Activated CD4-positive, alpha-beta memory T cell treated with anti-CD3 and anti-CD28 coated beads for 36 hours (primary cell): ENCODE measurements at regions not wholly inside any gene's neighbourhood (a gene's known extent, or its start where the extent isn't known, plus 50 kb on each side); places are given as distances from the start of the nearest gene placed in this dataset.

ENCODE experiments used
- CTCF ChIA-PET: fragments of 350-600 bp; sonication (Branson Sonifier 250); formaldehyde crosslinking; loops from one replicate; lab custom pipeline; 2021; ENCODE audit warnings: antibody characterized with exemption, inconsistent platforms; lab: Charles Lee
- POLR2A ChIA-PET: fragments of 350-600 bp; sonication (Branson Sonifier 250); formaldehyde crosslinking; loops from one replicate; lab custom pipeline; 2021; ENCODE audit warnings: antibody characterized with exemption; lab: Charles Lee
- DNase-seq: peaks from one replicate; pipeline ENCODE4 v3.0.0-alpha.2; 2020
- H3K27ac Mint-ChIP-seq: one replicate; pipeline ENCODE4 v1.8.0; 2021; ENCODE audit warnings: mixed read lengths
- H3K27me3 Mint-ChIP-seq: one replicate; pipeline ENCODE4 v1.8.0; 2021; ENCODE audit warnings: mixed read lengths
- H3K36me3 Mint-ChIP-seq: one replicate; pipeline ENCODE4 v1.8.0; 2021; ENCODE audit warnings: mixed read lengths
- H3K4me1 Mint-ChIP-seq: one replicate; pipeline ENCODE4 v1.8.0; 2021; ENCODE audit warnings: low read depth, mixed read lengths
- H3K4me3 Mint-ChIP-seq: one replicate; pipeline ENCODE4 v1.8.0; 2021; ENCODE audit warnings: mild to moderate bottlenecking, mixed read lengths
- H3K9me3 Mint-ChIP-seq: one replicate; pipeline ENCODE4 v1.8.0; 2021; ENCODE audit warnings: mixed read lengths
- intact Hi-C: fragments of 100-400 bp; cut with micrococcal nuclease; formaldehyde crosslinking; loops from one replicate; pipeline ENCODE4 v1.15.1; 2023

DNA sequence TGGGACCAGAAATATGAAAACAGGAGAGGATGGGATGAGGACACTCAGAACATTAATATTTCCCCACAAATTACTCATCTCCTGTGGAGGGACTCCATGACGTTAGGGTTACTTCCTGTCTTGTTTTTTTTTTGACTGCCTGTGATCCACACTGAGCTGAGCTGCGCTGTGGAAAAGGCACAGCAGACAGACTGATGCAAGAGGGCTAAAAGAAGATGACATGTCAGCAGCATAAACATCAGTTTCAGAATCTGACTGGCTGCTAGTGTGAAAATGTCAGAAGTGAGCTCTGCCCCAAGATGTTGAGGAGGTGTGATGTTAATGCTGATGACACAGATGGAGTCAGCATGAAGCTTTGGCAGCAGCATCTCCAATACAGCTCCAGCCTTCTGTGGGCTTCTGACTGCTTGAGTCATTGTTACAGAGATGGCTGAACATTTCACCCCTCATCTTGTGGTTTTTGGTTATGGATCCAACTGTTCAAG lies 286.8 kb downstream of the BLID start:
- DNase-seq = no peak
- no peak overlapping the region for H3K27ac Mint-ChIP-seq

DNA sequence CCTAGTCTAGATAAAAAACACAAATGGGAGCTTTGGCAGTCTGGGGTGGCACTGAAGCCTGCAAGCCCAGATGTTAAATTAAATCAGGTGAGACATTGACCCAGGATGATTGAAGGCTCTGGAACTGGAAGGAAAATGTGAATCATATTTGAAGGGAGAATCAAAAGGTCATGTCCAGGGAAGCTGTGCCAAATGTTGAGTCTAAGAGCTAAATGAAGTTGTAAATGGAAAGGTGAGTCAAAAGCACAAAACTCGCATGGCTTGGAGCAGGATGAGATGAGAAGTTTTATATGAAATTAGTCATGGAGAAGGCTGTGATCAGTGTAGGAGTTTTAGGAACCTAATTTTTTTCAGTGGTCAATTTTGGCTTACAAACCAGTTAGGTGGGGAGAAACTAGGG lies 301.1 kb downstream of the BLID start:
- intact Hi-C loops = no loop called here
- ChIA-PET CTCF (no interaction called here), POLR2A (no interaction called here)
- H3K4me3 Mint-ChIP-seq = no peak overlapping the region
- H3K27me3 Mint-ChIP-seq = no peaks in the 10 kb centered on the region
- H3K4me1 Mint-ChIP-seq = no peaks in the 10 kb centered on the region
- no peak for DNase-seq
- H3K36me3 Mint-ChIP-seq = no peaks in the 10 kb centered on the region
- H3K27ac Mint-ChIP-seq = no peak overlapping the region
- peaks cover 22% of the 10 kb centered on the region for H3K9me3 Mint-ChIP-seq

More for the DNA sequence above, 286.8 kb downstream of the BLID start:
- Mint-ChIP-seq H3K4me1 (no peaks in the 10 kb centered on the region), H3K4me3 (no peak overlapping the region), H3K9me3 (peaks cover 29% of the 10 kb centered on the region), H3K27me3 (no peaks in the 10 kb centered on the region), H3K36me3 (no peaks in the 10 kb centered on the region)
- intact Hi-C loops = no loop called here
- ChIA-PET POLR2A (no interaction called here), CTCF (interaction anchor here (0.6 kb wide), 1 partner anchor 753 kb away, joined by 3 read pairs; no protein-coding TSS in a partner anchor)

DNA sequence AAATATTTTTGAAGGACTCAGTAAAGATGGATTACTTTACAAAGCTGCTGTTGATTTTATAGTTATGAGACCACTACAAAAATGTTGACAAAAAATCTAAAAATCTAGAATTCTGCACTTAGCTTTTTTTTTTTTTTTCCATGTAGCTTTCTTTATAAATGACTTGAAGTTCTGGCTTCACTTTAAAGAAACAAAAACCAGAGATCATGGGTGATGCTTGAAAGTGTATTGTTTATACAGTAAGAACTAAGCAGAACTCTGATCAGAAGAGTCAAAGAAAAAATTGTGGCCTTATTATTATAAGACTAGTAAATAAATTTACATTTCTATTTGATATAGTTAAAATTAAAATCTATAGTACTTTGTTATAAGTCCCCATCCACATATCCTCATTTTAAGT lies 301.7 kb downstream of the BLID start:
- H3K27me3 Mint-ChIP-seq = no peaks in the 10 kb centered on the region
- no peaks in the 10 kb centered on the region for H3K4me1 Mint-ChIP-seq
- ChIA-PET CTCF (no interaction called here), POLR2A (no interaction called here)
- no peak overlapping the region for H3K4me3 Mint-ChIP-seq
- no peaks in the 10 kb centered on the region for H3K36me3 Mint-ChIP-seq
- no peak overlapping the region for H3K27ac Mint-ChIP-seq
- no peak for DNase-seq
- peaks cover 22% of the 10 kb centered on the region for H3K9me3 Mint-ChIP-seq
- intact Hi-C loops = no loop called here

DNA sequence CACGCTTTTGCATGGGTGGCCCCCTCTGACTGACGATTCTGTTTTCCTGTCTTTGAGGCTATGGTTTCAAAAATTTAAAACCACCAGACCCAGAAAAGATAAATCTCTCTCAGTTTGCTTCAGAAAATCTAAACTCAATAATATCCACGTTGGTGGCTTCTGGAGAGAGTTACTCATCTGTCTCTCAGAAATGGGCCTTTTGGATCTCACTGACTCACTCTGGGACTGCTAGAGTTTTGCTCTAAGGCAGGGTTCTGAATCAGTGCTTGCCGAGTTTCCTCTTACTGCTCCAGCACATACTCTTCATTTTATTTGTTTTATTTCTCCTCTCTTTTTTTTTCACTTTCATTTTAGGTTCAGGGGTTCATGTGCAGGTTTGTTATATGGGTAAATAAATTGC lies 305.7 kb downstream of the BLID start:
- Mint-ChIP-seq H3K4me1 (no peaks in the 10 kb centered on the region), H3K4me3 (no peak overlapping the region), H3K36me3 (no peaks in the 10 kb centered on the region), H3K9me3 (peaks cover 20% of the 10 kb centered on the region), H3K27ac (no peak overlapping the region), H3K27me3 (no peaks in the 10 kb centered on the region)
- intact Hi-C loops = no loop called here
- CTCF ChIA-PET = no interaction called here
- DNase-seq = no peak
- POLR2A ChIA-PET = no interaction called here

DNA sequence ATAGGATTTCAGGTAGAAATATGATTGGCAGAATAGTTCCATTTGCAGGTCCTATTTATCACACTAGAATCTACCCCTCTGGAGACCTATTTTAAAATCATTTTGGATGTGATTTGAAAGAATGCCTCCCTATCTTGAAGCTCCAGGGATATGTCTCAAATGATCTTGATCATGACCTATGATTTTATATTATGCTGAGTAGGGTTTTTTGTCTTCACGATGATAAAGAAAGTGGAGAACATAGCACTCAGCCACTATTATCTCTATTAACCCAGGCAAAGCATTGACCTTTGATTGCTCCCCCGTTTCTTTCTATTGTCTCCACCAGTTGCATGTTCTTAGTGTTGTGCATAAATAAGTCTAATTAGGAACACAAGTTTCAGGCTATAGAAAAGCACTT lies 307.9 kb downstream of the BLID start:
- CTCF ChIA-PET = no interaction called here
- Mint-ChIP-seq H3K36me3 (no peaks in the 10 kb centered on the region), H3K4me3 (no peak overlapping the region), H3K9me3 (peaks cover 18% of the 10 kb centered on the region), H3K4me1 (no peaks in the 10 kb centered on the region), H3K27ac (no peak overlapping the region), H3K27me3 (no peaks in the 10 kb centered on the region)
- intact Hi-C loops = no loop called here
- POLR2A ChIA-PET = no interaction called here
- no peak for DNase-seq

DNA sequence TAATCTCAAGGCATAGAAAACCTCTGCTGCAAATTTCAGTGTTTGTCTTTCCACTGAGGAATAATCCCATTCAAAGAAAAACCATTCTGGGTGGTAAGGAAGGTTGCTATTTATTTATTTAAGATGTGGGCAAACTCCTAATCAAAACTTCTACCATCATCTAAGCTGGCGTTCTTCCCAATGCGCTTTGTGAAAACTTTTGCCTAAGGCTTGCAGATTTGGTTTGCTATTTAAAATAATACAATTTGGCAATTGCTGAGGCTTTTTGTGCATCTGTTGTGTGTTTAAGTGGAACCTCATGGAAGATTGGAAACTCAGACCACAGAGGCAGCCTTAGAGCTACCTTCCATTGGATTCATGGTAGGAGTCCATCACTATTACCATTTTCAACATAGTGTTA lies 309.0 kb downstream of the BLID start:
- POLR2A ChIA-PET = no interaction called here
- intact Hi-C loops = no loop called here
- CTCF ChIA-PET = no interaction called here
- DNase-seq = no peak
- no peak overlapping the region for H3K27ac Mint-ChIP-seq
- H3K4me1 Mint-ChIP-seq = no peaks in the 10 kb centered on the region
- H3K27me3 Mint-ChIP-seq = no peaks in the 10 kb centered on the region
- H3K9me3 Mint-ChIP-seq = peaks cover 8% of the 10 kb centered on the region
- no peaks in the 10 kb centered on the region for H3K36me3 Mint-ChIP-seq
- no peak overlapping the region for H3K4me3 Mint-ChIP-seq

DNA sequence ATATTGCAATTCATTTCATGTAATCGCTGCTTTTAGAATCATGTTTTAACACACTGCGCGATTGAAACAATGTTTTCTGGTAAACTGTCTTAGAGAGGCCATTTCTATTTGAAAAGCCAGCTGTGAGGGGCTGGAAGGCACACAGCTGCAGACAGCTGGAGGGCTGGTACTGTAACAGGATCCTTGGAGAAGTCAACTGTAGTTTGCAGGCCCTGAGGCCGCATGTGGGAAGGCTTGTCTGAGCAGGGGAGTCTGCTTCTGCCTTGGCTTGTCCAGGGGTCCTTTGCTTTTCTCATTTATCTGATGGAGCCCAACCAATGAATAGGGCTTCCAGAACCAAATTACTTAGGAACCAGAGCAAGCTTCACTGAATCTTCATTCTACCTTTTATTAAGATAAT lies 313.5 kb downstream of the BLID start:
- intact Hi-C loops = no loop called here
- Mint-ChIP-seq H3K36me3 (no peaks in the 10 kb centered on the region), H3K4me1 (no peaks in the 10 kb centered on the region), H3K27ac (no peak overlapping the region), H3K9me3 (peaks cover 6% of the 10 kb centered on the region), H3K27me3 (no peaks in the 10 kb centered on the region), H3K4me3 (no peak overlapping the region)
- ChIA-PET CTCF (no interaction called here), POLR2A (no interaction called here)
- DNase-seq = no peak

DNA sequence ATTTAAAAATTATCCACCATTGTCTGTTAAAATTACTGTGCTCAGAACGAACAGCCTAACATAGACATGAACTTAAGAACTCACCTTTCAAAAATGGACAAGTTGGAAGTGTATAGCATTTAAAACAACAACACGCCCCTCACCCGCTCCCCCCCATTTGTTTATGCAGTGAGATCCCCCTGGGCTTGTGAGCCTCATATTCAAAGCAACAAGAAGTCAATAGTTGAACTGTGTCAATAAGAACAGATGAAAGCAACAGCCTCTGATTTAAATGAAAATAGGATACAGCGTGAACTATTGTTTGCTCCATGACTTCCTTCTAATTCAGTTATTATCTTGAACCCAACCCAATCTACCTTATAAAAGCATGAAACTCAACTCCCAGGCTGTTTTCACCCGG lies 314.2 kb downstream of the BLID start:
- Mint-ChIP-seq H3K9me3 (peaks cover 6% of the 10 kb centered on the region), H3K4me3 (no peak overlapping the region), H3K27me3 (no peaks in the 10 kb centered on the region), H3K27ac (no peak overlapping the region), H3K4me1 (no peaks in the 10 kb centered on the region), H3K36me3 (no peaks in the 10 kb centered on the region)
- intact Hi-C loops = no loop called here
- DNase-seq = no peak
- POLR2A ChIA-PET = no interaction called here
- CTCF ChIA-PET = no interaction called here

DNA sequence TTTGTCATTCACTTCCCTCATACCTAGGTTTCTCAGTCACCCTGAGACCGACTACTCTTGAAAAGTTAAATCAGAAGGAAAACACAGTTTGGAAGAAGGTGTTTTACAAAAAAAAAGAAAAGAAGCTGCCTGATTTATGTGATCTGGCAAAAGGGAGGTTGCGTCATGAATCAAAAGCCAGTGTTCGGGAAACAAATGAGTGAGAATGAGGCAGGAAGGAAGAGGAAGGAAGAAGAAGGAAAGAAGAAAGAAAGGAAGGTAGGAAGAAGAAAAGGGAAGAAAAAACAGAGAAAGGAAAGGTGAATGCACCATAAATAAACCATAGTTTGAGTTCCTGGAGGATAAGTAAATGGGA lies 314.6 kb downstream of the BLID start:
- Mint-ChIP-seq H3K27me3 (no peaks in the 10 kb centered on the region), H3K36me3 (no peaks in the 10 kb centered on the region), H3K4me3 (no peak overlapping the region), H3K9me3 (peaks cover 6% of the 10 kb centered on the region), H3K4me1 (no peaks in the 10 kb centered on the region), H3K27ac (no peak overlapping the region)
- intact Hi-C loops = no loop called here
- POLR2A ChIA-PET = no interaction called here
- DNase-seq = no peak
- CTCF ChIA-PET = no interaction called here

DNA sequence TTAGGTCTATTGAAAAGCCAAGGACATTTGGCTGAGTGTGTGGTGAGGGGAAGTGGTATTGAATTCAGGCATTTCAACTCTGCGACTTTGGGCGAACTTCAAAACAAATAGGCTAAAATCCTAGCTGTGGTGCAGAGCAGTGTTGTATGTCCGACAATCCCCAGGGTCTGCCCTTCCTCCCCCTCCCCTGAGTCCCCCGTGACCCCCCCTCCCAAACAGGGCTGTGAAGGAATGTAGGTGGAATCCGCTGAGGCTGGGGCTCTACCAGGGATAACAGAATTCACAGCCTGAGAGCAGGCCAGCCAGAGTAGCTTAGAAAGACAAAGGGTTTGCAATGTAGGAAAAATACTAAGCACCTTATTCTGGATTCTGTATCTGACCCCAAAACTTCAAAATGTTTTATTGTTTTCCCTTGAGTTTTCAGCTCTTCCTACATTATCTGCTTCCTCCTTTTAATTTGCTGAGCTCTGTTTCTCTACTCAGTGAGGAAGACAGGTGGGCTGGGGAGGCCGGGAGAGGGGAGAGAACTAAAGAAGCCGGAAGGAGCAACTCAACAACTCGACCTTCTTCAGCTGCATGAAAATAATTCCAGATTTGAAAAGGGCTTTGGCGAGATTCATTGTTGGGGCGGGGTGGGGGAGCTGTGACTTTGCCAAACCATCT lies 315.2 kb downstream of the BLID start:
- ChIA-PET POLR2A (no interaction called here), CTCF (no interaction called here)
- H3K36me3 Mint-ChIP-seq = no peaks in the 10 kb centered on the region
- H3K4me3 Mint-ChIP-seq = no peak overlapping the region
- H3K27me3 Mint-ChIP-seq = no peaks in the 10 kb centered on the region
- intact Hi-C loops = no loop called here
- no peaks in the 10 kb centered on the region for H3K4me1 Mint-ChIP-seq
- DNase-seq = no peak
- H3K9me3 Mint-ChIP-seq = peaks cover 6% of the 10 kb centered on the region
- H3K27ac Mint-ChIP-seq = no peak overlapping the region

DNA sequence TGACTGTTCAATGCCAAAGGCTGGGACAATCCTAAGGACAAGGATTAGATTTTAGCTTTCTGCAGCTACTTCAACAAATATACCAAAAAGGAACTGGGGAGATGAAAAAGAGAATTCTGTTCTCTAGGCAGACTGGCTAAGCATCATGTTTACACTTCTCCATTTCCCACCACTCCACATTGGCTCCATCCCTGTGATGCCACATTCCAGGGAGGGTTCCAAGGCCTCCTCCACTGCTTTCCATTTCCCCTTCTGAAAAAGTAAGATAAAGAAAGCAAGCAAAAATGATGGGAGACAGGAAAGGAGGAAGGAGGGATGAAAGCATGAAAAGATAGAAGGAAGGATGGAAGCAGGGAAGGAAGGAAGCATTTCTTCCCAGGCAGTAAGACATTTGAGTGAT lies 315.8 kb downstream of the BLID start:
- Mint-ChIP-seq H3K4me3 (no peak overlapping the region), H3K27me3 (no peaks in the 10 kb centered on the region), H3K36me3 (no peaks in the 10 kb centered on the region), H3K27ac (no peak overlapping the region), H3K4me1 (no peaks in the 10 kb centered on the region), H3K9me3 (peaks cover 6% of the 10 kb centered on the region)
- ChIA-PET CTCF (no interaction called here), POLR2A (no interaction called here)
- no peak for DNase-seq
- intact Hi-C loops = no loop called here

DNA sequence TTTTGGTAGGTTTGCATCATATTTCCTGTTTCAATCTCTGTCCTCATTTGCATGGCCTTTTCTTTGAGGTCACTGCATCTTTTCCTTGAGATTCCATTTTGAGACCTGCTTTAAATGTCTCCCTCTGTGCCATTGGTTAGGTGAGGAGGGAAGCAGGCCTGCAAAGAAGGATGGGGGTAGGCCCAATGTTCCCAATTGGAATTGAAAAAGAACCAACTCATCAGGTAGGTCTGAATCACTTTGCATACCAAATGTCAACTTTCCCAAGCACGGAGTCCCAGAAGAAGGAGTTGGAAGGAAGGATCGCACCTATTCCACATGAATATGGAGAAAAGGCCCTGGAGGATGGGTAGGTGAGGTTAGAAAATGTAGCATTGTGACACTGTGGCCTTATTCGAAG lies 318.5 kb downstream of the BLID start:
- peaks cover 6% of the 10 kb centered on the region for H3K9me3 Mint-ChIP-seq
- ChIA-PET CTCF (no interaction called here), POLR2A (no interaction called here)
- no peak overlapping the region for H3K27ac Mint-ChIP-seq
- no peaks in the 10 kb centered on the region for H3K4me1 Mint-ChIP-seq
- H3K4me3 Mint-ChIP-seq = no peak overlapping the region
- DNase-seq = no peak
- H3K27me3 Mint-ChIP-seq = no peaks in the 10 kb centered on the region
- intact Hi-C loops = no loop called here
- H3K36me3 Mint-ChIP-seq = no peaks in the 10 kb centered on the region

DNA sequence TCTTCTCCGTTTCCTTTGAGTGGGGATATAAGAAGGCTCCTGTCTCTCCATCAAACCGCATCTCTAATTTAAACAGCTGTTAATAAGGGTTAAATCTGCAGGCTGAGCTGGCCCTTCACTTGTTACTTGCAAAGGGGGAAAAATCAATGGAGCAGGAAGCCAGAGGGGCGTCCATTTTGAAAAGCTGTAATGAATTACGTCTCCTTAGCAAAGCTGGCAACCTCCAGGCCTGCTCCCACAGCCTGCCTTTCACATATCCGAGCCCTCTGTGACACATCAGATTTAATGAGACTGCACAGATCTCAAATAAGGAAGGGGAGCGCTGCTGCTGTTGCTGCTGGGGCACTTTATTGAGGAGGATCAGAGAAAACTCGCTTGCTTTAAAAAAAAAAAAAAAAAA lies 320.8 kb downstream of the BLID start:
- H3K4me1 Mint-ChIP-seq = no peaks in the 10 kb centered on the region
- H3K27ac Mint-ChIP-seq = no peak overlapping the region
- DNase-seq = no peak
- ChIA-PET CTCF (interaction anchor here (0.6 kb wide), 1 partner anchor 44 kb away, joined by 3 read pairs; no protein-coding TSS in a partner anchor), POLR2A (no interaction called here)
- no peaks in the 10 kb centered on the region for H3K27me3 Mint-ChIP-seq
- H3K36me3 Mint-ChIP-seq = no peaks in the 10 kb centered on the region
- H3K9me3 Mint-ChIP-seq = peaks cover 6% of the 10 kb centered on the region
- intact Hi-C loops = no loop called here
- no peak overlapping the region for H3K4me3 Mint-ChIP-seq
